ENCODE measurements at regions not wholly inside any gene's neighbourhood (a gene's known extent, or its start where the extent isn't known, plus 50 kb on each side); places are given as distances from the start of the nearest gene placed in this dataset.

- Histone ChIP-seq H3K27me3 (no peaks in the 10 kb centered on the region), H3K36me3 (no peaks in the 10 kb centered on the region), H3K27ac (no peak overlapping the region), H3K9me3 (peaks cover 0 to 4% (median 0%) of the 10 kb centered on the region in 4 donors), H3K4me1 (no peaks in the 10 kb centered on the region), H3K4me3 (no peak overlapping the region)
- DNase-seq, result no peak
- TF ChIP-seq POLR2A (IDR thresholded peaks at IDR 0.05), result no peak
- intact Hi-C loops (cut with DNase I), result no loop called here
These were observed 318.8 kb upstream of the SGCG start for GRCh38 chr13:22861958-22862466.

- no peaks in the 10 kb centered on the region for H3K36me3 ChIP-seq
- no peaks in the 10 kb centered on the region for H3K4me1 ChIP-seq
- peaks cover 0 to 4% (median 0%) of the 10 kb centered on the region in 4 donors for H3K9me3 ChIP-seq
- H3K4me3 ChIP-seq, result no peak overlapping the region
- H3K27ac ChIP-seq, result no peak overlapping the region
- intact Hi-C loops (cut with DNase I), result no loop called here
- DNase-seq, result no peak
- no peak for TF ChIP-seq POLR2A (IDR thresholded peaks at IDR 0.05)
- no peak for TF ChIP-seq POLR2AphosphoS5 (IDR thresholded peaks at IDR 0.05)
- TF ChIP-seq EP300 (IDR thresholded peaks at IDR 0.05), result no peak
- no peak for TF ChIP-seq CTCF (IDR thresholded peaks at IDR 0.05)
- H3K27me3 ChIP-seq, result no peaks in the 10 kb centered on the region
These were observed 318.3 kb upstream of the SGCG start for GRCh38 chr13:22862478-22862877.

- WGBS, 2 donors, result 95 to 97% methylated on average over 9 of the region's 9 CpGs
- no peaks in the 10 kb centered on the region for H3K36me3 ChIP-seq
- no peaks in the 10 kb centered on the region for H3K27me3 ChIP-seq
- no peaks in the 10 kb centered on the region for H3K9me3 ChIP-seq
- TF ChIP-seq POLR2A (IDR thresholded peaks at IDR 0.05) (no peak), CTCF (IDR thresholded peaks at IDR 0.05) (no peak), POLR2AphosphoS5 (IDR thresholded peaks at IDR 0.05) (no peak), EP300 (IDR thresholded peaks at IDR 0.05) (no peak)
- intact Hi-C loops (cut with DNase I), result no loop called here
- no peaks in the 10 kb centered on the region for H3K4me1 ChIP-seq
- DNase-seq, result no peak
- no peak overlapping the region for H3K27ac ChIP-seq
- no peak overlapping the region for H3K4me3 ChIP-seq
These were observed 314.6 kb upstream of the SGCG start for GRCh38 chr13:22866221-22866620.

GRCh38 chr13:22871231-22871630 lies 309.5 kb upstream of the SGCG start:
- TF ChIP-seq POLR2A (IDR thresholded peaks at IDR 0.05) (no peak), EP300 (IDR thresholded peaks at IDR 0.05) (no peak), CTCF (IDR thresholded peaks at IDR 0.05) (no peak), POLR2AphosphoS5 (IDR thresholded peaks at IDR 0.05) (no peak)
- no peaks in the 10 kb centered on the region for H3K4me1 ChIP-seq
- 84% methylated on average over 2 of the region's 2 CpGs for WGBS, 2 donors
- H3K27ac ChIP-seq, result no peak overlapping the region
- no peaks in the 10 kb centered on the region for H3K36me3 ChIP-seq
- no peak overlapping the region for H3K4me3 ChIP-seq
- no peaks in the 10 kb centered on the region for H3K27me3 ChIP-seq
- intact Hi-C loops (cut with DNase I), result no loop called here
- DNase-seq, result no peak
- no peaks in the 10 kb centered on the region for H3K9me3 ChIP-seq

- no peaks in the 10 kb centered on the region for H3K36me3 ChIP-seq
- H3K27ac ChIP-seq, result no peak overlapping the region
- H3K9me3 ChIP-seq, result no peaks in the 10 kb centered on the region
- H3K27me3 ChIP-seq, result no peaks in the 10 kb centered on the region
- DNase-seq, result no peak
- H3K4me1 ChIP-seq, result no peaks in the 10 kb centered on the region
- intact Hi-C loops (cut with DNase I), result no loop called here
- no peak overlapping the region for H3K4me3 ChIP-seq
- WGBS, 2 donors, result 88 to 91% methylated on average over 1 of the region's 1 CpG
- no peak for TF ChIP-seq CTCF (IDR thresholded peaks at IDR 0.05)
- no peak for TF ChIP-seq EP300 (IDR thresholded peaks at IDR 0.05)
- no peak for TF ChIP-seq POLR2AphosphoS5 (IDR thresholded peaks at IDR 0.05)
- no peak for TF ChIP-seq POLR2A (IDR thresholded peaks at IDR 0.05)
These were observed 305.9 kb upstream of the SGCG start for GRCh38 chr13:22874839-22875238.
